ENCODE measurements at regions not wholly inside any gene's neighbourhood (a gene's known extent, or its start where the extent isn't known, plus 50 kb on each side); places are given as distances from the start of the nearest gene placed in this dataset.

GRCh38 chr2:104040771-104041170 is 813.1 kb upstream of the POU3F3 start:
- no peak for TF ChIP-seq CTCF (conservative IDR thresholded peaks at IDR 0.05; ENCODE audit: low read depth, low read length)
- DNase-seq (ENCODE audit: low read depth), result no peak
- no peak overlapping the region for H3K4me3 ChIP-seq (ENCODE audit: low read length)

GRCh38 chr2:104041351-104041750 is 812.6 kb upstream of the POU3F3 start:
- H3K4me3 ChIP-seq (ENCODE audit: low read length), result no peak overlapping the region
- TF ChIP-seq CTCF (conservative IDR thresholded peaks at IDR 0.05; ENCODE audit: low read depth, low read length), result no peak
- DNase-seq (ENCODE audit: low read depth), result no peak

GRCh38 chr2:104043864-104044263 is 810.1 kb upstream of the POU3F3 start:
- no peak overlapping the region for H3K4me3 ChIP-seq (ENCODE audit: low read length)
- no peak for TF ChIP-seq CTCF (conservative IDR thresholded peaks at IDR 0.05; ENCODE audit: low read depth, low read length)
- no peak for DNase-seq (ENCODE audit: low read depth)

GRCh38 chr2:104045071-104045470 is 808.8 kb upstream of the POU3F3 start:
- DNase-seq (ENCODE audit: low read depth), result no peak

GRCh38 chr2:104046466-104046865 is 807.4 kb upstream of the POU3F3 start:
- DNase-seq (ENCODE audit: low read depth), result no peak

More at GRCh38 chr2:104045071-104045470, 808.8 kb upstream of the POU3F3 start:
- no peak overlapping the region for H3K4me3 ChIP-seq (ENCODE audit: low read length)
- TF ChIP-seq CTCF (conservative IDR thresholded peaks at IDR 0.05; ENCODE audit: low read depth, low read length), result no peak

GRCh38 chr2:104047516-104047915 is 806.4 kb upstream of the POU3F3 start:
- no peak for TF ChIP-seq CTCF (conservative IDR thresholded peaks at IDR 0.05; ENCODE audit: low read depth, low read length)
- no peak for DNase-seq (ENCODE audit: low read depth)
- no peak overlapping the region for H3K4me3 ChIP-seq (ENCODE audit: low read length)

More at GRCh38 chr2:104046466-104046865, 807.4 kb upstream of the POU3F3 start:
- no peak for TF ChIP-seq CTCF (conservative IDR thresholded peaks at IDR 0.05; ENCODE audit: low read depth, low read length)
- H3K4me3 ChIP-seq (ENCODE audit: low read length), result no peak overlapping the region

- TF ChIP-seq CTCF (conservative IDR thresholded peaks at IDR 0.05; ENCODE audit: low read depth, low read length), result no peak
- DNase-seq (ENCODE audit: low read depth), result no peak
- H3K4me3 ChIP-seq (ENCODE audit: low read length), result no peak overlapping the region
Observed at GRCh38 chr2:104049438-104049837, 804.5 kb upstream of the POU3F3 start.
